ENCODE measurements at regions not wholly inside any gene's neighbourhood (a gene's known extent, or its start where the extent isn't known, plus 50 kb on each side); places are given as distances from the start of the nearest gene placed in this dataset.
"Not testable (repeated sequence)": the region's sequence is repeated elsewhere in the genome, so short reads cannot be mapped to it uniquely, and the experiment has no call there.

DNA sequence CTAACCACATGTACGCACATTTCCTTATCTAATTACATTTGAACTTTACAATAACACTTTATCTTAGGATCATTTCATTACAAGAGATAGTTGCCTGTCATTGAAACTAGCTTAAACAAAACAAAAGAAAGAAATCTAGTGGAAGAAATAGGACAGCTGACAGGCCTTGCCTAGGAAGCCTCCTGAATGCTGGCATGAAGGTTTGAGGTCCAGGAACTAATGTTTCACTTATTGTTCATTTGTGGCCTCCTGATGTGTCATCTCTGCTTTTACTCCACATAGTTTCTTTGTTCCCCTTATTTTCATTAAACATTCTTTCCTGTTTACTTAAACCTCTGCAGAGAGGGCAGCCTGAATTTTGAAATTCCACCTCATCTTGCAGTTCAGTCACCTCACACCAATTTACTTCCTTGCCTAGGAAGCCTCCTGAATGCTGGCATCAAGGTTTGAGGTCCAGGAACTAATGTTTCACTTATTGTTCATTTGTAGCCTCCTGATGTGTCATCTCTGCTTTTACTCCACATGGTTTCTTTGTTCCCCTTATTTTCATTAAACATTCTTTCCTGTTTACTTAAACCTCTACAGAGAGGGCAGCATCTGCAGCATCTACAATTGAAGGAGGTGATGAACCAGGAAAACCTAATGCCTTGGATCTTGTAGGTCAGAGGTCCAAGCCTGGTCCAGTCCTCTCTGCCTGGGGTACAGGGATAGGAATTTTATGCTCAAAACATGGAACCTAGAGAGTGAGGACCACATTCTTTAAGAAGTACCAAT is 319.2 kb downstream of the SPATA31A1 start:
- DNase-seq, result not testable (repeated sequence)

DNA sequence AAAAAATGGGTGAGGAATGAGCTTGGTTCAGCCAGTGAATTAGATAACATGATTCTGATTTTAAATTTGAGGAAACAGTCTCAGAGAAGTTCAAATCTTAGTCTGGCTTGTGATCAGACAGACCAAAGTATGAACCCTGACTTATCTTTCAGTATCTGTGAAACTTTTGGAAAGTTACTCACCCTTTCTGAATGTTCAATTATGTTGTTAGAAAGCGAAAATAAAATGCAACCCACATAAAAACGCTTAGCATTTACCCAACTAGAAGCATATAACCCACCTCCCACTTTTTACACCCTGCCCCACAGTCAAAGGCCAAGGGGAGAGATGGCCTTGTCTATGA is 319.7 kb downstream of the SPATA31A1 start:
- not testable (repeated sequence) for DNase-seq

DNA sequence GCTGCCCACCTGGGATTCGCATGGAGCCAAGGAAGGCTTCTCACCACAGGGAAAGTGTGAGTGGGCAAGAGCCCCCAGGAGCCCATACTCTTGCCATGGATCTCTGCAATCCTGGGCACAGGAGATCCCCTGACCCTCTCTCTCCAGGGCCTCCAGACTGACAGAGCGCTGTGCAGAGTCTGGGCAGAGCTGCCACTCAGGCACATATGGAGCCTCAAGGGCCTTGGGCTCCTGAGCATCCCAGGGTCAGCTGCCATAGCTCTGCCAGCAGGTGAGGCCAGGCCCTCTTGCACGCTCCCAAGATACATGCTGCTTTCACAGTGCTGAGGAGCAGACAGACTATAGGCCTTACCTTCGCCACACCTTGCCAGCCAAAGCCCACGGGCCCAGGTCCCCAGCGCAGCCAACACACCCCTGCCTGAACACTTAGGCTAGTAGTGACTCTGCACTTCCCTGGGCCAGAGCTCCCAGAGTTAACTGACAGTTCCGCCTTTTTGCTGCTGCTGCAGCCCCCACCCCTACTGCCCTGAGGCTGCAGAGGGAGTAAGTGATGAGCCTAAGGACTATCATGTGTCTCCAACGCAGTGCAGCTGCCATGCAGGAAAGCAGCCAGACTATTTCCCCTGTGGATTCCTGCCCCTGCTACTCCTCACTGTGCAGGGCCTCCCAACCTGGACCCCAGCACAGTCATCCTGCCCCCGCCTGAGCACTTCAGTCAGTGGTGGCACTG is 323.2 kb downstream of the SPATA31A1 start:
- not testable (repeated sequence) for DNase-seq

DNA sequence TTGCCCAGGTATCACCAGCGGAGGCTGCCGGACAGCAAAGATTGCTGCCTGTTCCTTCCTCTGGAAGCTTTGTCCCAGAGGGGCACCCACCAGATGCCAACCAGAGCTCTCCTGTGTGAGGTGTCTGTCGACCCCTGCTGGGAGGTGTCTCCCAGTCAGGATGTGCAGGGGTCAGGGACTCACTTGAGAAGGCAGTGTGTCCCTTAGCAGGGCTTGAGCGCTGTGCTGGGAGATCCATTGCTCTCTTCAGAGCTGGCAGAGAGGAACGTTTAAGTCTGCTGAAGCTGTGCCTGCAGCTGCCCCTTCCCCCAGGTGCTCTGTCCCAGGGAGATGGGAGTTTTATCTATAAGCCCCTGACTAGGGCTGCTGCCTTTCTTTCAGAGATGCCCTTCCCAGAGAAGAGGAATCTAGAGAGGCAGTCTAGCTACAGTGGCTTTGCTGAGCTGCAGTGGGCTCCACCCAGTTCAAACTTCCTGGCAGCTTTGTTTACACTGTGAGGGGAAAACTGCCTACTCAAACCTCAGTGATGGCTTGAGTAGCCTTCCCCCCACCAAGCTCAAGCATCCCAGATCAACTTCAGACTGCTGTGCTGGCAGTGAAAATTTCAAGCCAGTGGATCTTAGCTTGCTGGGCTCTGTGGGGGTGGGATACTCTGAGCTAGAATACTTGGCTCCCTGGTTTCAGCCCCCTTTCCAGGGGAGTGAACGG is 325.4 kb downstream of the SPATA31A1 start:
- not testable (repeated sequence) for DNase-seq

DNA sequence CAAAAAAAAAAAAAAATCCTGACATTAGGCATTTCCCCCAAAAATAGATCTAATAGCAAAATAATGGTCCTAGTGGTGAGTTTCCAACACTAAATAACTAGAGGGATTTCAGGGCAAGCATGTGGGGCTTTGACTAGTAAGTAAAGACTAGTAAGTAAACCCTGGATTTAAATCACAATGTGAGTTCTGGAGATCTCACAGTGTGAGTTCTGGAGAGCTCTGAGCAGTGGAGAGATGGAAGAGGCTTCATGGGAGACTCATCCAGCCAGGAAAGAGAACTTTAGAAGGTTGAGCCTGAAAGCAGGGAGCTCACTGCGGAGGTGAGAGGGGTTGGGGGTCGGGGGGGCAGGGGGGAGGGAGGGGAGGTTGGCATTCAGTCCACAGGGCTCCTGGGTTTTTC is 373.4 kb downstream of the SPATA31A1 start:
- not testable (repeated sequence) for DNase-seq

DNA sequence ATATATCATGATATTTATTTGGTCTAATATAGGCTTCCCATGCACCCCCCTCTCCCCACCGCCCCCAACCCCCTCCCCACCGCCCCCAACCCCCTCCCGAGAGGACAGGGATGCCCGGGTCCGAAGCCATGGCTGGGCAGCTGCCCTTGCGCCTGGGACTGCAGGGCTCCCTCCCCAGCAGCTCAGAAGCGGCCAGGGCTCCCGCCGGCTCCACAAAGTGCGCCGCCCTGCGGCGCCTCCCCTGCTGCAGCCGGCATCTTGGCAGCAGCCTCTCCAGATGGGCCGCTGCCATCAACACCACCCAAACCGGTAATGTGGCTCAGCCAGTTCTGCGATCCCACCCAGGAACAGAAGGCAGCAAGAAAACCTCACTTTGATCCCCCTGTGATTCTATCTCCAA is 389.4 kb downstream of the SPATA31A1 start:
- not testable (repeated sequence) for DNase-seq

DNA sequence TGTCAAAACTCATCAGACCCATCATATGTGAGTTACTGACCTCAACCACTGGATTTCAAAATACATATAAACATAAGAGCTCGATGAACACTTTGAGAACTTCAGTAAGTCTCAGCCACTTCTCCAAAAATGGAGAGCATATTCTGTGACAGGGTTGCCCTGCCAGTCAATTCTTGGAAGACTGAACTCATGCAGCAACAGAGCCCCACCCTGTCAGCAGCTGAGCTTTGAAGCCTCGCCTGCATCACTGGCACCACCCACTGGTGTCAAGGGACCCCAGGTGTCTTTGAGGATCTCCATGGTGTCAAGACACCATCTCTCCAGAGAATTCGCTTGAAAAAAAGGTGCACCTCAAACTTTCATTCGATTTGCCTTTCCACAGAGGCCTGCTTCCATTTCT is 420.1 kb downstream of the SPATA31A1 start:
- DNase-seq, result not testable (repeated sequence)

DNA sequence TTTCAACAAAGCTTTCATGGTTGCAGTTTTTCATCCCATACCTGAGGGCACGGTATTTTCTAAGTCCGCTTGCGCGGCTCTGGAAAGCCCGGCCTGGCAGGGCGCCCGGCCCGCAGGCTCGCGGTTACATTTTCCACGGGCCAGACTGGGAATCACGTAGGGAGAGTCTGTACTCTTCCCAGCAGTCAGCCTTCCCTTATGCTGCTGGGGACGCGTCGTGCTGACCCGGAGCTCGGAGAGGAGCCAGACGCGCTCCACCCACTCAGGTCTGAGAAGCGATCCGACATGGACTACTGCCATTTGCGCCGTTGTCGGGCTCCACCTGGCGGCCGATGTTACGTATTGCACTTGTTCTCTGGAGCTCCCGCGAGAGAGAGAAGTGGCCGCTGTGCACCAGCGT is 435.9 kb downstream of the SPATA31A1 start:
- DNase-seq, result not testable (repeated sequence)

DNA sequence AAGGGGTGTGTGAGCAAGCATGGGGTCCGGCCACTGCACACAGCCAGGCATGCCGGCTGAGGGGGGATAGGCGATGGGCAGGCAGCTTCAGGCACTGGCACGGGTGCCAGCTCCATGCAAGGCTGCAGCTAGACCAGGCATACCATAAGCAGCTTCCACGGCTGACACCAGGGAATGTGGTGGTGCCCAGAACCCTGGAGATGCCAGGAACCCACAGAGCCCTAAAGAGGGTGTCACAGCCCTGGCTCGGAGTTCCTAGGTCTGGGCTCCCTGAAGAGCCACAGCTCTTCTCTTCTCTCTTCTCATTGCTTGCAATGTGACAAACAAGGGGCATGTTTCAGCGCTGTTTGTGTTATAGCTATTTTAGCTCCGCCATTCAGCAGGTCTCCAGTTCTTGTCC is 442.5 kb downstream of the SPATA31A1 start:
- DNase-seq, result not testable (repeated sequence)

DNA sequence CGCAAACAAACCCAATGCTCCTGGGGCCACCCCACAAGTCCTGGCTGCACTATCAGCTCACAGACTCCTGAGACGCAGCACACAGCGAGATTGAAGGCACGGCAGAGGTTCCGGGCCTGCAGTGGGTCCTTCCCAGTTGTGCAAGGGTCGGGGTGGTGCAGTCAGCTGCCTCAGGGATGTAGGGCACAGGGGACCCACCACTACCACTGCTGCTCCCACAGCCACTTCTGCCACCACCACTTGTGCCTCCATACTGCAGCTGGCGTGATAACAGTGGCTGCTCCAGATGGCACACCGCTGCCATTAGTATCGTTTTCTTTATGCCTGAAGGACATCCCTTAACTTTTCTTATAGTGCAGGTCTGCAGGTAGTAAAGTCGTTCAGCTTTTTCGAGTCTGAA is 443.8 kb downstream of the SPATA31A1 start:
- not testable (repeated sequence) for DNase-seq

DNA sequence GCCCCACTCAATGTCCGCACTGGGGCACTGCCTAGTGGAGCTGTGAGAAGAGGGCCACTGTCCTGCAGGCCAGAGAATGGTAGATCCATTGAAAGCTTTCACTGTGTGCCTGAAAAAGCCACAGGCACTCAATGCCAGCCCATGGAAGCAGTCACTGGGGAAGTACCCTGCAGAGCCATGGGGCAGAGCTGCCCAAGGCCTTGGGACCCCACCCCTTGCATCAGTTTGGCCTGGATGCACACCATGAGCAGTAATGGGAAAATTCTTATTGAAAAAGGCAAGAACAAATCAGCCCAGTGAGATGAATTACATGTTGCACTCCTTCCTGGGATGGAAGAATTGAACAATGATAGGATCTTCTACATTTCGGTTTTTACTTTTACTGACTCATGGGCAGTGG is 447.1 kb downstream of the SPATA31A1 start:
- not testable (repeated sequence) for DNase-seq

DNA sequence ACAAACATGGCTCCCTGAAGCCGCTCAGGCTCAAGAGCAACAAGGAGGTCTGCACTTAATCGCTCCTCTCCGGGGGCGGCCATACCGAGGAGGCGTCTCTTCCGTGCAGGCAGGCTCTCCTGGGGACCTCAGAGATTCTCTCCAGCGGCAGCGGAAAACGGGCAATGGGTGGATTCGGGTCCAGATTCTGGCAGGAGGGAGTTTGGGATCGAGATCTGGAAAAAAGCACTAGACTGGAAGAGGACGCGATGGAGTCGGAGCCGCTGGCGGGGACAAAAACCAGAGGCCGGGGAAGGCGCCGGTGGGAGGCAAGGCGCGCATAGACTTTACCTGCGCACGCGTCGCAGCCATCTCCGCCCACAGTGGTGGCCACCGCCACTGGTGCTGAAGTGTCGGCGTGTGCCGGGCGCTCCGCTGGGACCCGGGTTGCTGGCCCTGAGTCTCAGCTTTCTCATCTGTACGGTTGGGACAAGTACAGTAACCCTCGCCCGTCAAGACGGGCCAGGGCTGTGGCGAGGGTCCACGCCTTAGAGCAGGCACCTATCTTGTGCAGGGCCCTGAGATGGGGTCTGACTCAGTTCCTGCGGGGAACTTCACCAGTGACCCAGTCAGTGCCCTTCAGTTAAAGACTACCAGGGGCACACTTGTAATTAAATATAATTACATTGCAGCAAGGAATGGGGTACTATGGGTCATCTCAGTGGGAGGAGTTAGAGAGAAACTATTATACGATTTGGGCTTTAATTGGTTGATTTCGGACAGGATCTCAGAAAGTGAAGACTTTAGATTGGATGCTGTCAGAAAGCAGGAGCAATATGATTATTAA is 454.1 kb downstream of the SPATA31A1 start:
- DNase-seq, result peak; percentile 13

DNA sequence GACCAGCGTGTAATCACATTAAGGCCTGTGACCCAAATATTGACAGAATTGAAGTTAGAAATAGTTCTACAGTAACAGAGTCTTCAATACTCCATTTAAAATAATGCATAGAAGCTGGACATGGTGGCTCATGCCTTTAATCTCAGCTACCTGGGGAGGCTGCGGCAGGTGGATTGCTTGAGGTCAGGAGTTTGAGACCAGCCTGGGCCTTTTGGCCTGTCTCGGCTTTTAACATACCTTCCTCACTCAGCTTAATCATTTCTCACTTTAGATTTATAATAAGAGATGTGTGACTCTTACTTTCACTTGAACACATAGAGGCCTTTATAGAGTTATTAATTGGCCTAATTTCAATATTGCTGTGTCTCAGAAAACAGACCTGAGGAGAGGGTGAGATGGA is 454.9 kb downstream of the SPATA31A1 start:
- DNase-seq, result not testable (repeated sequence)

DNA sequence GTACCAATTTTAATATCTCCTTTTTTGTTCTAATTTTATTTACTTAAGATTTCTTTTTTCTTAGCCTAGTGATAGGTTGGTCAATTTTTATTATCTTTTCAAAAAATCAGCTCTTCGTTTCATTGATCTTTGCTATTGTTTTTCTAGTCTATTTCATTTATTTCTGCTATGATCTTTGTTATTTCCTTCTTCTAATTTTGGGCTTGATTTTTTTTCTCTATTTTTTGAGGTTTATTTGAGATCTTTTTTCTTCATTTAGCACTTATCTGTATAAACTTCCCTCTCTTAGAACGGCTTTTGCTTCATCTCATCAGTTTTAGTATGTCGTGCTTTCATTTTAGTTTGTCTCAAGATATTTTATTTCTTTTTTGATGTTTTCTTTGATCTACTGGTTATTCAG is 456.1 kb downstream of the SPATA31A1 start:
- DNase-seq, result not testable (repeated sequence)

DNA sequence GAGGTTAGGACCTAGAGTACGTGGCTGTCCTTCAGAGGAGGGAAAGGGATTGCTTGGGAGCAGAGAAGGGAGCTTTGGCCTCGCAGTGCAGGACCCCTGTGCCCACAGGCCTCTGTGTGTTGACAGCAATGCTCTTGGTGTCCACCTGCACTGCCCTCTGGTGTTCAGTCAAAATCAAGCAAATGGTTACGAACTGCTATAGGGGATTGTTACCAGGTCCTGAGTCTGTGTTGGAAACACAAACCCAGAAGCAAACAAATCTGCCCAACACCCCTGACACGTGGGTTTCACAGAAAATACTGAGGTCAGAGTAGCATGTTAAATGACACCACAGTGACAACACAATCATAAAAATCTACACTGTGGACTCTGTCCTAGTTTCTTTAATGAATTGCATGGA is 473.0 kb downstream of the SPATA31A1 start:
- not testable (repeated sequence) for DNase-seq

Data from NCI-H774 (cell line).